CD4-positive, alpha-beta T cell treated with Interferon gamma for 1 hour (primary cell): ENCODE measurements at regions not wholly inside any gene's neighbourhood (a gene's known extent, or its start where the extent isn't known, plus 50 kb on each side); places are given as distances from the start of the nearest gene placed in this dataset.
"Not testable (repeated sequence)": the region's sequence is repeated elsewhere in the genome, so short reads cannot be mapped to it uniquely, and the experiment has no call there.

Experiments used
- DNase-seq: peaks from one replicate; pipeline ENCODE4 v3.0.0-alpha.2; 2020

GRCh38 chr20:6410721-6411120, 287.9 kb upstream of the FERMT1 start:
- no peak for DNase-seq

- no peak for DNase-seq
Measured at GRCh38 chr20:6407163-6407562, 284.3 kb upstream of the FERMT1 start.

GRCh38 chr20:6401893-6402557, 279.2 kb upstream of the FERMT1 start:
- DNase-seq: no peak

- DNase-seq: no peak
Measured at GRCh38 chr20:6397115-6397514, 274.3 kb upstream of the FERMT1 start.

DNA sequence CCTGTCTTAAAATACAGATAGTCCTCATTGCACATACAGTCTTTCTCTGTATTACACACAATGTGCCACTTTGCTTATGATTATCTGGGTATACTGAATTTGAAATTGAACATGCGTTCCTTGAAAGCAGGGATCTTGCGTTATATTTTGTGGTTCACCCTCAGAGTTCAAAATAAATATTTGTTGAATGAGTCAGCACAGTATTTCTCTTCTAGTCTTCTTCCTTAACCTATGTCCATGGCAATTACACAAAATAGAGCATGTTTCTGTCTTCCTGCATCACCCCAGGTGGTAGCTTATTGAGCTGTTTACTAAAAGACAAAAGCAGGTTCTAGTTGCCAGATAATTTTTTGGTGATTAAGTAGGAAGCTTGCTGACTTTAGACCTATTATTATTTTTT, 272.9 kb upstream of the FERMT1 start:
- DNase-seq: no peak

DNA sequence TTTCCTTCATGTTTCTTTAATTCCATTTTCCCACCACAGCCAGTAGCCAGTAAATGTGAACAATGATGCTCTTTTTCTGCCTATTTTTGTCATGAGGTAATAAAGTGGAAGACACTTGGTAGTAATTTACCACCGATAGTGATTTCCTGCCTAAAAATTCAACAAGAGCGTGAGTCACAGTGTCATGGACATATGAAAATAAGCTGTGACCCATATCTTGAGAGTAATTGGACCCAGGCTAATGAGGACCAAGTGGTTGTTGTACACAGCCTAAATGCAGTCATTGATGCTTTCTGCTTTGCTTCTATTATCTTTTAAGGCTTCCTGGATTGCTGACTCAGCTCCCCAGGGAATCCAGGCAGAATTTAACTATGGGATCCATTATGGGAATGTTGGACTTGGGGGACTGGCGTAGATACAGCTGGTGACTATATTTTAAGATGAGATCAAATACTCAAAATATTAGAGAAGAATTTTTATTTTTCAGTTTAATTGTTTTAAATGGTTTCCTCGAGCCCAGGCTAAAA, 265.9 kb upstream of the FERMT1 start:
- no peak for DNase-seq

DNA sequence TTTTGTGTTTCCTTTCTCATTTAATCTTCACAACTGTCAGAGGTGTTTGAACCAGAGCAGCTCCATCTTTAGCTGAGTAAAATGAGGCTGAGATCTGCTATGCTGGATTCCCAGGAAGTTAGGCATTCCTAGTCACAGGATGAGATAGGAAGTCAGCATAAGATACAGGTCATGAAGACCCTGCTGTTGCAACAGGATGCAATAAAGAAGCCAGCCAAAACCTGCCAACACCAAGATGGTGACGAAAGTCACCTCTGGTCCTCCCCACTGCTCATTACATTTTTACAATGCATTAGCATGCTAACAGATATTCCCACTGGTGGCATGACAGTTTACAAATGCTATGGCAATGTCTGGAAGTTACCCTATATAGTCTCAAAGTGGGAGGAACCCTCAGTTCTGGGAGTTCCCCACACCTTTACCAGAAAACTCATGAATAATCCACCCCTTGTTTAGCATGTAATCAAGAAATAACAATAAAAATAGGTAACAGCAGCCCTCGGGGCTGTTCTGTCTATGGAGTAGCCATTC, 262.2 kb upstream of the FERMT1 start:
- DNase-seq: no peak

DNA sequence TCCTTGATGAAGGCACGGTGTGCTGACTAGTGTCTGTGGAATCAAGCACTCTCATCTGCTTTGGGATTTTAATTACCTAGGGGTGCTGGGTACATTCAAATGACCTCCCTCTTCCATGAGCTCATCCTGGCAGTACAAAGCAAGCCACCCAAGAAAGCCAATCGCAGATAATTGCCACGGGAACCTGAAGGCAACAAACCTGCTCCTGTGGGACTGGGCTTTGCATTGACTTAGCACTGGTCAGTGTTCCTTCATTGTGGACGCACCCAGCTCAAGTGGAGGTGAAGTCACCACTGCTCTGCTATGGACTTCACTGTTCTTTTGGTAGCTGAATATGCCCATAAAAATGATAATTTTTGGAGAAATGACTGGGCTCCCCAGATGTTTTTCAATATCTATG, 261.6 kb upstream of the FERMT1 start:
- no peak for DNase-seq

- DNase-seq: no peak
Measured at GRCh38 chr20:6381887-6382286, 259.1 kb upstream of the FERMT1 start.

DNA sequence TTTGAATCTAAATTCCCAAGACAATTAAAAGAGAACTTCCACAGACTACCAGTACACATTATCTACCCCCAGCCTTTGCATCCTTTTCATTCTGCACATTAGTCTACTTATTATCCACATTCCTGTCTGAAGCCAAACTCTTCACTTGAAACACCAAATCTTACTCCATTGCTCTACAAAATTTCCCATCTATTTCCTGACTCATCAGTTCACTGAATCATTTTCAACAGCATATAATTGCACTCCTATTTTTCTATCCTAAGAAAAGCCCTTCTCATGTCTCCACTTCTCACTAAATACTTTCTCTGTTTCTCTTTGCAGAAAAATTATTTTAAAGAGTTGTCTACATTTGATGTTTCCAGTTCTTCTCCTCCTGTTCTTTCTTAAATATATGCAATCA, 239.4 kb upstream of the FERMT1 start:
- DNase-seq: no peak

DNA sequence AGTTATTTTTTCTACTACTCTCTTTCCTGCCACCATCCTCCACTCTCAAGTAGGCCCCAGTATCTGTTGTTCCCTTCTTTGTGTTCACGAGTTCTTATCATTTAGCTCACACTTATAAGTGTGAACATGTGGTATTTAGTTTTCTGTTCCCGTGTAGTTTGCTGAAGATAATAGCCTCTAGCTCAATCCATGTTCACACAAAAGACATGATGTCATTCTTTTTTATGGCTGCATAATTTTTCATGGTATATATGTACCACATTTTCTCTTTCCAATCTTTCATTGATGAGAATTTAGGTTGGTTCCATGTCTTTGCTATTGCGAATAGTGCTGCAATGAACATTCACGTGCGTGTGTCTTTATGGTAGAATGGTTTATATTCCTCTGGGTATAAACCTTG, 237.9 kb upstream of the FERMT1 start:
- no peak for DNase-seq

GRCh38 chr20:6355754-6356451, 233.1 kb upstream of the FERMT1 start:
- DNase-seq: no peak

- no peak for DNase-seq
Measured at GRCh38 chr20:6348908-6349307, 226.1 kb upstream of the FERMT1 start.

GRCh38 chr20:6347916-6348315, 225.1 kb upstream of the FERMT1 start:
- no peak for DNase-seq

DNA sequence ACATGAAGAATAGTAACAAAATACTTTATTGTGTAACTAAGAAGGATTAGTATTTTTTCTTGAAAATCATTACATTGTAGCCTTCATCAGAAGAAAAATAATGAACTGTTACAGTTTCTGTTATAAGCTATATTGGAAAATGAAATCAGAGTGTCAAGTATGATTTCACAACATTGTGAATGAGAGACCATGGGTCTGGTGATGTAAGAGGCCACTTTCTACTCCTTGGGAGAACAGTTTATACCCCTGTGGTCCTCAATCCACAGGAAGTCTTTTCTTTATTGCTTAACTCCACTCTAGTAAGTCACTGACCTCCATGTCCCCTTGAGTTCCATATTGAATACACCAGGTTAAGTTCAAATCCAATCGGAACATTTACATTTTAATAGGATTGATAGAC, 218.7 kb upstream of the FERMT1 start:
- no peak for DNase-seq

- no peak for DNase-seq
Measured at GRCh38 chr20:6339176-6339575, 216.3 kb upstream of the FERMT1 start.

DNA sequence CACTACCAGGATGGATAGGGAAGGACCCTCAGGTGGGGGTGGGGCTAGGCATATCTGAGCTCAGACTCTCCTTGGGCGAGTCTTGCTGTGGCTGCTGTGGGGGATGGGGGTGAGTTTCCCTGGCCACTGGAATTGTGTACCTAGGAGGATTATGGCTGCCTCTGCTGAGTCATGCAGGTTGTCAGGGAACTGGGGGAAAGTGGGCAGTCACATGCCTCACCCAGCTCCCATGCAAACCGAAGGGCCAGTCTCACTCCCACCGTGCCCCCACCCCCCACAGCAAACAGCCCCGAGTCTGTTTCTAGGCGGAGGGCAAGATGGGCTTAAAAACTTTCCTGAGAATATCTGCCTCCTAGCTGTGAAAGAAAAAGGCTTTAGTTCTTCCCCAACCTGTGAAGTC, 210.3 kb upstream of the FERMT1 start:
- no peak for DNase-seq

DNA sequence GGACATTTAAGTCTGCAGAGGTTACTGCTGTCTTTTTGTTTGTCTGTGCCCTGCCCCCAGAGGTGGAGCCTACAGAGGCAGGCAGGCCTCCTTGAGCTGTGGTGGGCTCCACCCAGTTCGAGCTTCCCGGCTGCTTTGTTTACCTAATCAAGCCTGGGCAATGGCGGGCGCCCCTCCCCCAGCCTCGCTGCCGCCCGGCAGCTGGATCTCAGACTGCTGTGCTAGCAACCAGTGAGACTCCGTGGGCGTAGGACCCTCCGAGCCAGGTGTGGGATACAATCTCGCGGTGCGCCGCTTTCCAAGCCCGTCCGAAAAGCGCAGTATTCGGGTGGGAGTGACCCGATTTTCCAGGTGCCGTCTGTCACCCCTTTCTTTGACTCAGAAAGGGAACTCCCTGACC, 198.4 kb upstream of the FERMT1 start:
- not testable (repeated sequence) for DNase-seq

GRCh38 chr20:6311841-6312655, 189.2 kb upstream of the FERMT1 start:
- DNase-seq: no peak

DNA sequence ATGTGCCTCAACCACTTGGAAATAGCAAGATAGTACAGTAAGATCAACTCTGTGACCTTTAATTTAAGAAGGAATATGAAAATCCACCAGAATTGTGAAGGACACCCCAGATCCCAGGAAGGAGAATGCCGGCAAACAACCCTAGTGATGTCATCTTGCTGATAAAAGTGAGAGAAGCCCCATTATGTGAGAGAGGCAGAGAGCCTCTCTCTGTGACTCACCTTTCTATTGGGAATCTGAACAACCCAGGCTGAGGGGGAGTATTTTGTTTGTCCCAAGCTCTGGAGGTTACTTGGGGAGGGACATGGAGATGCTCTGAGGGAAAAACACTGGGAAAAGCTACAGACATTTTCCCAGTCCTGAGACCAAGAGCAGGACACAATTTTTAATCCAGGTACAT, 188.3 kb upstream of the FERMT1 start:
- no peak for DNase-seq

DNA sequence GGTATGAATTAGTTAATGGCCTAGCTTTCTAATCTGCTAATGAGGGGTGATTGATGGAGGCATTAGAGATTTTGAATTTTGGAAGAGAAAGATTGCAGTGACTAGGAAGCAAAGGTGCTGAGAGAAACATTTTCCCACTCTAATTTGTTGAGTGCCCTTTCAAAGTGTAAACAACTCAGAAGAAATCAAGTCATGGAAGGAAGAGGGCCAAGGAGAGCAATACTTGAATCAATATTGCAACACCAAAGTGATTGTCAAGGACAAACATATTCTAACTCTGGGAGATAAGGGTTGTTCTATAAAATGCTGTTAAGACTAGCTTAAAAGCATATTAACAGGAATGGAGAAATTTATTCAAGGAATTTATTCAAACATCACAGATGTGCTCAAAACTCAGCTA, 182.7 kb upstream of the FERMT1 start:
- DNase-seq: no peak

- no peak for DNase-seq
Measured at GRCh38 chr20:6302041-6302440, 179.2 kb upstream of the FERMT1 start.

- DNase-seq: no peak
Measured at GRCh38 chr20:6299456-6299855, 176.6 kb upstream of the FERMT1 start.

- DNase-seq: no peak
Measured at GRCh38 chr20:6298049-6298448, 175.2 kb upstream of the FERMT1 start.
